HK-2 (cell line): ENCODE measurements at regions not wholly inside any gene's neighbourhood (a gene's known extent, or its start where the extent isn't known, plus 50 kb on each side); places are given as distances from the start of the nearest gene placed in this dataset.

ENCODE experiments used
- DNase-seq: peaks from one replicate; pipeline ENCODE4 v3.0.0-alpha.2; 2018; ENCODE audit not compliant: unreplicated experiment

- DNase-seq, result no peak
Measured at GRCh38 chr14:62006116-62006731, 244.0 kb downstream of the SNAPC1 start.

- no peak for DNase-seq
Measured at GRCh38 chr14:62015243-62015642, 253.0 kb downstream of the SNAPC1 start.

GRCh38 chr14:62015945-62016344 is 253.7 kb downstream of the SNAPC1 start:
- DNase-seq, result no peak

- no peak for DNase-seq
Measured at GRCh38 chr14:62017651-62018230, 255.5 kb downstream of the SNAPC1 start.

GRCh38 chr14:62018606-62019005 is 256.4 kb downstream of the SNAPC1 start:
- DNase-seq, result no peak

GRCh38 chr14:62027958-62028357 is 265.7 kb downstream of the SNAPC1 start:
- no peak for DNase-seq

GRCh38 chr14:62029569-62029924 is 267.3 kb downstream of the SNAPC1 start:
- no peak for DNase-seq

- DNase-seq, result no peak
Measured at GRCh38 chr14:62030387-62030786, 268.2 kb downstream of the SNAPC1 start.

GRCh38 chr14:62031504-62031903 is 269.3 kb downstream of the SNAPC1 start:
- no peak for DNase-seq

GRCh38 chr14:62053188-62053587 is 291.0 kb downstream of the SNAPC1 start:
- no peak for DNase-seq

- no peak for DNase-seq
Measured at GRCh38 chr14:62056789-62057188, 294.6 kb downstream of the SNAPC1 start.

GRCh38 chr14:62062645-62063044 is 300.4 kb downstream of the SNAPC1 start:
- DNase-seq, result no peak

- DNase-seq, result no peak
Measured at GRCh38 chr14:62064751-62065323, 302.6 kb downstream of the SNAPC1 start.

GRCh38 chr14:62066304-62066703 is 304.1 kb downstream of the SNAPC1 start:
- no peak for DNase-seq

GRCh38 chr14:62071039-62071438 is 308.8 kb downstream of the SNAPC1 start:
- DNase-seq, result no peak

GRCh38 chr14:62076368-62076767 is 314.1 kb downstream of the SNAPC1 start:
- no peak for DNase-seq

- DNase-seq, result no peak
Measured at GRCh38 chr14:62076825-62077605, 314.8 kb downstream of the SNAPC1 start.

- DNase-seq, result no peak
Measured at GRCh38 chr14:62077676-62078261, 315.5 kb downstream of the SNAPC1 start.

- no peak for DNase-seq
Measured at GRCh38 chr14:62079038-62079437, 316.8 kb downstream of the SNAPC1 start.

GRCh38 chr14:62081012-62081612 is 318.9 kb downstream of the SNAPC1 start:
- no peak for DNase-seq

GRCh38 chr14:62081951-62082350 is 319.7 kb downstream of the SNAPC1 start:
- DNase-seq, result no peak

- no peak for DNase-seq
Measured at GRCh38 chr14:62082779-62083178, 320.6 kb downstream of the SNAPC1 start.
